ENCODE measurements at regions not wholly inside any gene's neighbourhood (a gene's known extent, or its start where the extent isn't known, plus 50 kb on each side); places are given as distances from the start of the nearest gene placed in this dataset.
"Not testable (repeated sequence)": the region's sequence is repeated elsewhere in the genome, so short reads cannot be mapped to it uniquely, and the experiment has no call there.

- DNase-seq: no peak
Measured at GRCh38 chr22:48828688-48829087, 999.0 kb downstream of the BRD1 start.

DNA sequence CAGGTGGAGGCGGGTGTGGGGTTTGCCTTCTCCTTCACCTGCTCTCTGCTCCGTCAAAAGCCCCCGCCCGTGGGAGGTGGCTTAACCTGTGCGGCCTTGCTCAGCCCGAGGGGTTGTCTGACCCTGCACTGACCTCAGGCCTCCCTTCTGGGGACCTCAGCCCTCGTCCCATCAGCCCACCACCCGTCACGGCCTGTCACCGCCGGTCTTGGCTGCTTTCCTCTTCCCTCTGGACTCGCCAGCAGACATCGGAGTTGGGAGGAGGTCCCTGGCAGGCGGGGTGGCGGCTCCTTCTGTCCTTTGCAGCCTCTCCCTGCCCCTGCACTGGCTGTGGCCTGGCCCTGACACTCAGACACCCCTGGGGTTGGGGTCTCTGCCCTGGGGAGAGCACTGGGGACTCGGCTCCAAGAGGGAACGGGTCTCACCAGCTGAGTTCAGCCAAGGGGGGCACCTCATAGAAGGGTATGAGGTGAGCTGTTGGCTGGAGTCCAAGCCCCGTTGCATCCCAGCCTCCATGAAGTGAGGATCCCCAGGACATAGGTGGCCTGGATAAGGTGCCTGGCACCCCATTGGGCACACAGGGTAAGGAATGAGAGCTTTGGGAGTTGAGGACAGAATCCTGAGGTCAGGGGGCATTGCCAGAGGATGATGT, 999.6 kb downstream of the BRD1 start:
- no peak for DNase-seq

DNA sequence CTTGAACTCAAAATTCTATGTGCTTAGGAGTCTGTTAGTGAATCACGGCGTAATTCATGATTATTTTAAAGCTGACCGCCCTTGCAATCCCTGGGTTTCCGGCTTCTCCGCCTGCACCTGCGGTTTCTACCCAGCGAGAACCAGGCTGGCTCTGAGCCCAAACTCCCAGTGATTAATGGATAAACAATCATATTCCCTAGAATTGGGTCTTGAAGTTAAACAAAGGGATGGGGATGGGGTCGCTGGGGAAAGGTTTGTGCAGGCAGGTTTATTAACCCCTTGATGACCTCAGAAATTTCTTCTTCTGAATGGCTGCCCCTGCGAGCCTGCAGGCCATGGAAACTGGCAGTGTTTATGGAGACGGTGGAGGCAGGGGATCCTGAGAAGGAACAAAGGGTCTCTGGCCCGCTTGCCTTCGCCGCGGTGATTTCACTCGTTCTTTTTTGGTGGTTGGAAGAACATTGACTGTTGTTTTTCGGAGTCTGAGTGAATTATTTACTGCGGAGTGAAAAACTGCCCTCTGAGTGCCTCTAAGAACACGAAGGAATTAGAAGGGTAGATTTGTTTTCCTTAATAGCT, 1000.3 kb downstream of the BRD1 start:
- no peak for DNase-seq

DNA sequence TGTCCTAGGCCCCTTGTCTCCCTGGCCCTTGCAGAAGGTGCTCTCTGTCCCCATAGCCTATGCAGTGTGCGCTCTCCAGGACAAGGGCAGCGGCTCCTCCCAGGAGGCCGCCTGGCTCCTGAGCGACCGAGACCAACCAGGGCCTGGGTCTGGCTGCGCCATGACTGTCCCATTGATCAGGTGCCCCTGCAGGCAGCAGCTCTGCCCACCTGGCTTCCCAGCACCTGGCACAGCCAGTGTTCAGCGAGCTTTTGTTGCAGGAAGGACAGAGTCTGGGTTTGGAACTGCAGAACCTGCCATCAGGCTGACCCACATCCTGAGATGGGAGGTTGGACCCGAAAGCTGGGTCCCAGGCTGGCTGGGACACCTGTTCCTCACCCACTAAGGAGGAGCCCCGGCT, 1001.1 kb downstream of the BRD1 start:
- DNase-seq: no peak

DNA sequence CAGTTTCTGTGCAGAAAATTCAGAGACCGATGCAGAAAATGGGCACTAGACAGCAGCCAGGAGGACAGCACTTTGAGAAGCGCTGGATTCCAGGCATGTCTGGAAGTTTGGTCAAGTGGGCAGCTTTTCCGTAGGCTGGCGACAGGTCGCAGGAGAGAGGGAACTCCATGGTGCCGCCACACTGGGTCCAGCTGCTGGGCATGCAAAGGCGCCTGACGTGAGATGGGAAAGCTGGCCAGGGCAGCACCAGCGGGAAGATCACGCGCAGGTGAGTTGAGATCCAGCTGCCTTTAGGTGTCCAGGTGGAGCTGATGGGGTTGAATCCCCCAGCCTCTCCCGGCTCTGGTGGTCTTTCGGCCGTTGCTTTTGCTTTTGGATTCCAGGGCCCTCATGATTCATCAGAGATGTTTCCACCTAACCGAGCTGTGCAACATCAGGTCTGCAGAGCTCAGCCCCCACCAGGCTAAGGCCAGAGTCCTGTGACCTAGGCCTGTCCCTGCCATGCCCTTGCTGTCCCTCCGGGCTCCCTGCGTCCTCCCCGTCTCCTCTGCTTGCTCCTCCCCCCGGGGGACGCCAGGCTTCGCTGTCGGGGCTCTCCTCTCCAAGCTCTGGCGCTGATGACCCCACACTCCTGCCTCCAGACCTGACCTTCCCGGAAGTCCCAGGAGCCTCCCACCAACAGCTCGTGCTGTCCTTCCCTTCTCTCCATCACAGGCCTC, 1001.7 kb downstream of the BRD1 start:
- no peak for DNase-seq

DNA sequence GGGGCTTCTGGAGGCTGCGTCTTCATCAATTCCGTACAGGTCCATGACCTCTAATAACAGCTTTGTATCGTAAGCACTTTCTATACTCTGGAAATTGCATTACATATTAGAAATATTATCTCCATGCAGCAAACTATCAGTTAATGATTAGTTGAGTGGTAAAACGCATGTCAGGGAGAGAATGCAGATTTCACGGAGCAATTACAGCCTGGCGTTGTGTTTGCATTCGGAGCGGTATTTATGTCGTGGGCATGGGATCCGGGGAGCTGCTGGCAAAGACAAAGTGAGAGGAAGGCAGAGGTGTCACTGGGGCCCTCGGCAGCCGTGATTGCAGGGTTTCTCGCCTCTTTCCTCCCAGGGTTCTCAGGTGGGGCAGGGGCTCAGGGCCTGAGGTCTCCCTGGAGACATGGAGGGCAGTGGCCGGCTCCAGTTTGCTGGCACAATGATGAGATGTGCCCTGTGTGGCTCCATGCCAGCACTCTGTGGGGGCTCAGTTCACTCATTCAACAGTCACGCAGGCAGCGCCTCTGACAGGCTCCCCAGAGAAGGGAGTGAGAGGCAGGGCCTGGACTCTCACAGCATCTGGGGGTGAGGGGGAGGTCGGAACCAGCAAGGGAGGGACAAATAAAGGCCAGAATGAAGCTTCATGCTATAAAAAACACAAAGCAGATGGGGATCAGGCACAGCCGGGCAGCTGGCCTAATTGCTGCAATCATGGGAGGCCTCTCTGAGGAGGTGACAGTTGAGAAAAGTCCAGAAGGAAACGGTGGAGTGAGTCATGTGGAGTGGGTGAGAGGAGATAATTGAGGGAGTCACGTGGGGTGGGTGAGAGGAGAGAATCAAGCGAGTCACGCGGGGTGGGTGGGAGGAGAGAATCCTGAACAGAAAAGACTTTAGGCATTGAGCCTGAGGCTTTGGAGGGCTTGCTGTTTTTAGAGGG, 1002.7 kb downstream of the BRD1 start:
- DNase-seq: no peak

DNA sequence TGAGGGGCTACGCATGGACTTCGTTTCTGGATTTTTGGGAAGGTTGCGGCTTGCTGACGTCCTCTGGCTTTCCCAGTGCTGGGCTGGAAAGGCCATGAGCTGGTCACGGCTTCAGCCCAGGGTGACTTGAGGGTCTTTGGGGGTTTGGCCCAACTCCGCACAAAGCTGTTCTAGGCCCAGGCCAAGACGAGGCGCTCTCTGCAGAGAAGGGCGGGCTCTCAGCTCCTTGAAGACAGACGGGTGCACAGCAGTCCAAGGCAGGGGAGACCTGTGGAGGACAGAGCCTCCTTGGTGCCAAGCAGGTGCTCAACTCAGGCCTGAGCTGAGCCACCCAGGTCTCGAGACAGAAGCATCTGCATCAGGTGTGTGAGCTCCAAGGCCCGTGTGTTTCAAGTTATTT, 1003.7 kb downstream of the BRD1 start:
- DNase-seq: no peak

DNA sequence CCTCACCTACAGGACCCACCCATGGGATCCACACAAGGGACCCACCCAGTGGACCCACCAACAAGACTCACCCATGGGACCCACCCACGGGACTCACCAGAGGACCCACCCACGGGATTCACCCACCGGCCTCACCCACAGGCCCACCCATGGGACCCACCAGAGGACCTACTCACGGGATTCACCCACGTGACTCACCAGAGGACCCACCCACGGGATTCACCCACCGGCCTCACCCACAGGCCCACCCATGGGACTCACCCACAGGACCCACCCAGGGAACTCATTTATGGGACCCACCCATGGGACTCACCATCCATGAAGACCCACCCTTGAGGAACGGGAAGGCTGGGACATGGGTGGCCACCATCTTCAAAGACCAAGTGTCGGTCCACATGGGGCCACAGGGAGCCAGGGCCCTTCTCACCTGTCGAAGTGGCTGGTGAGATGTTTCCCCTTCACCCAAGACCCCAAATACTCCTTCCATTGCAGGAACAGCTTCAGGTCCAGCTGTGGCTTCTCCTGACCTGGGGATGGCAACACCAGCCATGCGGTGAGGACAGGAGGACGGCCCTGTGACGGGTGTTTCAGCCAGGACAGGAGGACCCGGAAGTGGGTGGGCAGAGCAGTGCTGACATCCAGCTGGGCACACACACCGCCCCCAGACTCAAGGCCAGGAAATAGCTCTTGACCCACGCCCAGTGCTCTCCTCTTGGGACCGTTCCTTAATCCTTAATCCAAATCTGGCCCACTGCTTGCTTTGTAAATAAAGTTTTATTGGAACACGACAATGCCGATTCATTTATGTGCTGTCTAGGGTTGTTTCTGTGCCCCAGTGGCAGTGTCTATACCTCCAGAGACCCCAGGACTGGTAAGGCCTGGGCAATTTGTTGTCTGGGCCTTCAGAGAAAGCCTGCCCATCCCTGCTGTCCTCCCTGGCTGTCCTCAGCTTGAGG, 1005.1 kb downstream of the BRD1 start:
- DNase-seq: no peak

GRCh38 chr22:48821727-48822126, 1005.9 kb downstream of the BRD1 start:
- no peak for DNase-seq

DNA sequence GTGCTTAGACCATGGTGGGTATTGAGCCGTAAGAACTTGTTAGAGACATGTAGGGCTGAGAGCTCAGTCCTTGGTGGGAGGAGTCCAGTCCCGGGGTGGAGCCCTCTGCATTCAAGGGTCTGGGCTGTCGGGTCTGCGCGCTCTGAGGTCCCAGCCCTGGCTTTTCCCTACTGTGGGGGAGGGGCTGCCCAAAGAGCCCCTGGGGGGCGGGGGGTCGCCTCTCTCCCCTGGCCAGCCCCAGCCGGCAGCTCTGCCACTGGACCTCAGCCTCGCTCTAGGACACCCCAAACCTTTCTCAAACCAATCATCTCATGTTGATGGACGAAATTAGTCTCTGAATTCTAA, 1006.4 kb downstream of the BRD1 start:
- DNase-seq: no peak

GRCh38 chr22:48820481-48821345, 1007.0 kb downstream of the BRD1 start:
- DNase-seq: no peak

DNA sequence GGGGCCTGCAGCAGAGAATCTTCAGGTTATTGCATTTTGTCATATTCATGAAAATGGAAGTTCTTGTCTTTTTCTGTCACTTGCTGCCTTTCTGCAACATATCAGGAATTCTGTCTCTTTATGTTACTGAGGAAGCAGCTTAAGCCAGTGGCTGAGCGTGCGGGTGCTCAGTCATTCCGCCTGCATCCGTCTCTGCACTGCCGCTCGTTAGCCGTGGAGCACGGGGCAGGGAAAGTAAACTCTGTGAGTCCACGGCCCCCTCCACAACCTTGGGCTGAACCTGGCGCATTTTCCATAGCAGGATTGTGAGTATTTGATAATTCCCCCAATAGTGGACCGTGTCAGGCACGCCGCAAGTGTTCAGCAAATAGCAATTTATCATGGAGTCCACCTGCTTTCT, 1007.7 kb downstream of the BRD1 start:
- DNase-seq: no peak

GRCh38 chr22:48819232-48819631, 1008.4 kb downstream of the BRD1 start:
- no peak for DNase-seq

GRCh38 chr22:48817491-48817890, 1010.2 kb downstream of the BRD1 start:
- DNase-seq: not testable (repeated sequence)

- DNase-seq: no peak
Measured at GRCh38 chr22:48811885-48812284, 1015.8 kb downstream of the BRD1 start.

DNA sequence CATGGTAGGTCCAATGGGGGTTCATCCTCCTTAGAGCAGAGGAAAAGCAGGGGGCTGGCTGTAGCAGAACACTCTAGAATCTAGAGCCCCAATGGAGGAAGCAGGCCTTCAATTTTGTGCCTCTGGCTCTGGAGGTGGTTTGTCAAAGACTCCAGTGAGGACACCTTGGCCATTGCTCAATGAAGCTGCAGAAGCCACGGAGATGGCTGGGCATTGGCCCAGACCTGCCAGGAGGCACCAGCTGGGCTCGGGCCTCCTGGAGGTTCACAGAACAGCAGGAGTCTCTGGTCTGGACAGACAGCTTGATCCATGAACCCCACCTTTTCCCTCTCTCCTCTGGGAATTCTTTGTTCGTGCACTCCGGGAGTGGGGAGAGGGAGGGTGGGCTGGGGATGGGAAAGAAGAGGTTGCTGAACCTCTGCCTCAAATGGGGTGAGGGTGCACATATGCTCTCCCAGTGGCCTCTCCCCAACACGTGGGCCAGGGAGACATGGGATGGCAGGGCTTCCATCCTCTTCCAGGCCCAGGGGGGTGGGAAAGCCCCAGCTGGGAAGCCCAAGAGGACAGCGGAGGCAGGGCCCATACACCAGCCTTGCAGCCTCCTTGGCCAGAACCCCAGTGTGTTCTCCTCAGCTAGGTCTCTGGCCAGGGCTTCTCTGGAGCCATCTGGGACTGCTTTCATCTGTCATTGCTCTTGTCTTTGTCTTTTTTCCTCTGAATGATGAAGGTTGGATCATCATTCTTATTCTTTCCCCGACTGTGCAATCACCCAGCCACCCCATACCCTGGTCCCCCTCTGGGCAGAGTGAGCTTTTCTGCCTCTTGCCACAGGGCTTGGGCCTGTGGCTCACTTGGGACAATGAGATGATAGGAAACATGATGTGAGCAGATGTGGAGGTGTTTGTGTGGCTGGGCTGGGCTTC, 1019.4 kb downstream of the BRD1 start:
- no peak for DNase-seq

GRCh38 chr22:48807155-48807554, 1020.5 kb downstream of the BRD1 start:
- no peak for DNase-seq

DNA sequence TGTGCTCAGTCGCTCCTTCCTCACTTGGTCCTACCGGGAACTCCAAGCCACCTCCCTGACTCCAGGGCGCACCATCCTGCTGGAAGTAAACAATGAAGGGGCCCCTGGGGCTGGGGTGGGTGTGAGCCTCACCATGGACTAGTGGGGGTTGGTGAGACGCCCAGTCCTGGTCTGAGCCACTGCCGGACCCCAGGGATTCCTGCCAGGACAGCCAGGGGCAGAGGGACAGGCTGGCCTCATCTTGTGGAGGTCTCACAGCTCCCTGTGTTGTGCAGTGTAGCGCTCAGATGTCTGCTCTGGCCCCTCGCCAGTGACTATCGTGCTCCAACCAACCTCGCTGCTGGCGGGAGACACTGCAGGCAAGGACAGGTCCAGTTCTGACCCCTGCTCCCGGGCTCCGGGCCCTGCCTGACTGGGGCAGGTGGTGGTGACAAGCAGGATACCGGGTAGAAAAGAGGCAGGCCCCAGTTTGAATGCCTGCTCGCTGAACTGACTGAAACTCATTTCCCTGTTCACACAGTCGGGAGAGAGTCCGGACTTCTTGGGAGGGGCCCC, 1021.4 kb downstream of the BRD1 start:
- DNase-seq: no peak

GRCh38 chr22:48805516-48805915, 1022.2 kb downstream of the BRD1 start:
- no peak for DNase-seq

DNA sequence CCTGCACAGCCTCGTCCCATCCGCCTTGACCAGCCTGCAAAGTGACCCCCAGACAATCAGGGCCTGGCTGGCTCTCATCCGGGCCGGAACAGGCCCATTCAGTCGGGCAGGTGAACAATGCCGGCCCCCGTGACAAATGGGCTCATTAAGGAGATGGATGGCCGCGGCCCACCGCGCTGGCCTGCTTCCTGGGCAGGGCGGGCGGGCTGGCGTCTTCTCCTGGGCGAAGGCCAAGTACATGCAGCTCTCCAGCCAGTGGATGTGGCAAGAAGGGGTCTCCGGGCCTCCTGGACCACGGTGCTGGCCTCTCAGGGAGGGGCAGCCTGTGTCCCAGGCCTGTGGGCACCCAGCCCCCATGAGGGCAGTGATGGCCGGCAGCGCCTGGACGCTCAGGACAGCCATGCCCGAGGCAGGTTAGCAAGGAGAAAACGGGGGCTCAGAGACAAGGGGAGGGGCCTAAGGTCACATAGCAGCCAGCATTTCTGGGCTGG, 1022.8 kb downstream of the BRD1 start:
- no peak for DNase-seq
